ENCODE measurements at regions not wholly inside any gene's neighbourhood (a gene's known extent, or its start where the extent isn't known, plus 50 kb on each side); places are given as distances from the start of the nearest gene placed in this dataset.

GRCh38 chr20:17869295-17869994 lies 99.1 kb downstream of the SNX5 start:
- H3K14ac ChIP-seq (ENCODE audit: insufficient read length), result no peak overlapping the region
- H4K8ac ChIP-seq (ENCODE audit: extremely low read depth, insufficient read depth, low read length), result no peak overlapping the region; the same call in none of the 2 replicates
- peaks cover 14 to 39% (median 26%) of the 10 kb centered on the region in 4 experiments for H3K4me1 ChIP-seq (replicated peaks in 1 of 4; ENCODE audit: control insufficient read depth in 3 of 4, insufficient read depth in 4 of 4, low read length in 3 of 4)
- H2BK5ac ChIP-seq (ENCODE audit: low read depth, low read length), result peak overlapping the region; percentile 87; the same call in 1 of the 2 replicates
- CTCF ChIA-PET (ENCODE audit: partially characterized antibody), result interaction anchor here (0.8 to 4.2 kb wide), 9 partner anchors 10 to 220 kb away, joined by 3 to 24 read pairs (median 4); no protein-coding TSS in a partner anchor
- H2BK120ac ChIP-seq (replicated peaks; ENCODE audit: low read depth, low read length), result peak overlapping the region; percentile 83
- H3K9me3 ChIP-seq (ENCODE audit: insufficient read depth in 2 of 2, low read depth in 1 of 2, low read length in 1 of 2), result no peaks in the 10 kb centered on the region
- H3K56ac ChIP-seq (replicated peaks; ENCODE audit: insufficient read length, low read depth, low read length), result no peak overlapping the region
- H3K27ac ChIP-seq (ENCODE audit: low read depth, low read length), result no peak overlapping the region
- H3K23ac ChIP-seq (ENCODE audit: insufficient read length), result no peak overlapping the region
- peak overlapping the region; percentile 88 for H2BK12ac ChIP-seq (ENCODE audit: low read depth, low read length)
- POLR2A ChIA-PET (ENCODE audit: partially characterized antibody), result interaction anchor here (1.0 to 1.2 kb wide), 3 partner anchors 14 to 26 kb away, joined by 3 to 4 read pairs (median 4); no protein-coding TSS in a partner anchor
- H3K4ac ChIP-seq (replicated peaks; ENCODE audit: insufficient read length, low read depth, low read length), result peak overlapping the region; percentile 48
- peak overlapping the region; percentile 65; the same call in 1 of the 2 replicates for H2AK5ac ChIP-seq (ENCODE audit: low read depth, low read length)
- no peaks in the 10 kb centered on the region for H3K36me3 ChIP-seq (ENCODE audit: control insufficient read depth in 2 of 4, insufficient read depth in 4 of 4, low read length in 3 of 4)
- H3K9ac ChIP-seq (replicated peaks in 1 of 4; ENCODE audit: extremely low read depth in 1 of 4, low read depth in 3 of 4, low read length in 3 of 4), result no peak overlapping the region
- WGBS, 2 experiments (ENCODE audit: extremely low coverage in 1 of 2, insufficient coverage in 1 of 2, insufficient read length in 1 of 2, insufficient replicate concordance in 2 of 2, low coverage in 1 of 2, low lambda C conversion rate in 2 of 2, missing lambda C conversion rate in 1 of 2), result 78% methylated on average over 9 of the region's 12 CpGs; no CpG with 5 or more reads in 1 of the 2 experiments
- peak overlapping the region; percentile 89; the same call in 1 of the 2 replicates for H3K18ac ChIP-seq (ENCODE audit: extremely low read depth, low read length)
- H3K79me2 ChIP-seq (ENCODE audit: control insufficient read depth in 1 of 2, insufficient read depth in 2 of 2, low read length in 2 of 2), result no peaks in the 10 kb centered on the region
- peak overlapping the region; percentile 49 for H4K91ac ChIP-seq (replicated peaks; ENCODE audit: insufficient read length, low read length)
- H3K27me3 ChIP-seq (replicated peaks in 1 of 4; ENCODE audit: control insufficient read depth in 3 of 4, extremely low read depth in 1 of 4, insufficient read depth in 3 of 4, low read length in 3 of 4), result no peaks in the 10 kb centered on the region
- H2BK20ac ChIP-seq (ENCODE audit: low read length), result peak overlapping the region; percentile 100
- FAIRE-seq (no peak), DNase-seq (ENCODE audit: low read depth in 1 of 2, low spot score in 2 of 2) (no peak)
- H4K20me1 ChIP-seq (replicated peaks in 1 of 2; ENCODE audit: control insufficient read depth in 1 of 2, insufficient read depth in 2 of 2, low read length in 2 of 2), result no peaks in the 10 kb centered on the region
- no peak overlapping the region for H3K4me2 ChIP-seq (ENCODE audit: insufficient read depth in 1 of 2, low read depth in 2 of 2, low read length in 2 of 2)
- no peaks in the 10 kb centered on the region for H3K79me1 ChIP-seq (ENCODE audit: low read depth, low read length)
- H4K5ac ChIP-seq (ENCODE audit: insufficient read length, low read depth, low read length), result no peak overlapping the region
- H3K4me3 ChIP-seq (ENCODE audit: extremely low read depth in 1 of 4, insufficient read depth in 2 of 4, low read depth in 3 of 4, low read length in 4 of 4), result no peak overlapping the region
- H2AFZ ChIP-seq (ENCODE audit: low read length), result no peak overlapping the region
- TF ChIP-seq RNF2 (IDR thresholded peaks at IDR 0.05; ENCODE audit: borderline replicate concordance, low read depth, low read length, missing control alignments, poor library complexity, severe bottlenecking), result no peak
- TF ChIP-seq MAFK (IDR thresholded peaks at IDR 0.05; ENCODE audit: low read depth, low read length), result no peak
- TF ChIP-seq ASH2L (IDR thresholded peaks at IDR 0.05; ENCODE audit: low read length), result no peak
- no peak for TF ChIP-seq NRF1 (IDR thresholded peaks at IDR 0.05; ENCODE audit: low read depth, low read length)
- TF ChIP-seq KDM1A (IDR thresholded peaks at IDR 0.05; ENCODE audit: borderline replicate concordance, low read length), result 0 out of 2 replicates have a peak, but pooled peaks have one; percentile 41
- no peak for TF ChIP-seq HDAC2 (IDR thresholded peaks at IDR 0.05; ENCODE audit: borderline replicate concordance in 1 of 2, low read depth in 2 of 2, low read length in 2 of 2)
- TF ChIP-seq NANOG (IDR thresholded peaks at IDR 0.05; ENCODE audit: insufficient read depth, low read depth, low read length, poor library complexity, severe bottlenecking), result no peak
- no peak for TF ChIP-seq SP1 (IDR thresholded peaks at IDR 0.05; ENCODE audit: low read depth, low read length)
- no peak for TF ChIP-seq TAF7 (optimal IDR thresholded peaks at IDR 0.05; ENCODE audit: borderline replicate concordance, low read depth, low read length)
- H3K23me2 ChIP-seq (ENCODE audit: low read depth, low read length), result no peaks in the 10 kb centered on the region
- H2BK15ac ChIP-seq (ENCODE audit: low read length), result no peak overlapping the region

Data from H1 (cell line).